PFSK-1 (cell line): ENCODE measurements at regions not wholly inside any gene's neighbourhood (a gene's known extent, or its start where the extent isn't known, plus 50 kb on each side); places are given as distances from the start of the nearest gene placed in this dataset.

Experiments used
- FOXP2 ChIP-seq: optimal IDR thresholded peaks from 2 replicates; pipeline ENCODE3; 2011; ENCODE audit warnings: borderline replicate concordance, control low read depth, inconsistent platforms; ENCODE audit not compliant: insufficient read depth; ENCODE audit errors: extremely low read length, extremely low read depth
- POLR2AphosphoS5 ChIP-seq: IDR thresholded peaks from 2 replicates; pipeline ENCODE4 v1.6.1; 2012; ENCODE audit warnings: low read depth, mild to moderate bottlenecking, control low read depth, low read length, moderate library complexity
- SIN3A ChIP-seq: IDR thresholded peaks from 2 replicates; pipeline ENCODE4 v1.6.1; 2012; ENCODE audit warnings: mild to moderate bottlenecking, low read length, moderate library complexity, borderline replicate concordance; ENCODE audit not compliant: insufficient read depth
- TAF1 ChIP-seq: IDR thresholded peaks from 2 replicates; pipeline ENCODE4 v1.6.1; 2012; ENCODE audit warnings: low read length, control low read depth, borderline replicate concordance; ENCODE audit not compliant: insufficient read depth
- TF ChIP-seq, protein P1 (sequence below), 2 experiments: IDR thresholded peaks; 2 replicates each; pipeline versions ENCODE4 v1.6.1 to v1.8.0; 2011 to 2012; ENCODE audit warnings: low read depth in 2 of 2, low read length in 2 of 2, control low read depth in 1 of 2, inconsistent platforms in 1 of 2, mild to moderate bottlenecking in 1 of 2, moderate library complexity in 1 of 2; ENCODE audit not compliant: insufficient read depth in 1 of 2

DNA sequence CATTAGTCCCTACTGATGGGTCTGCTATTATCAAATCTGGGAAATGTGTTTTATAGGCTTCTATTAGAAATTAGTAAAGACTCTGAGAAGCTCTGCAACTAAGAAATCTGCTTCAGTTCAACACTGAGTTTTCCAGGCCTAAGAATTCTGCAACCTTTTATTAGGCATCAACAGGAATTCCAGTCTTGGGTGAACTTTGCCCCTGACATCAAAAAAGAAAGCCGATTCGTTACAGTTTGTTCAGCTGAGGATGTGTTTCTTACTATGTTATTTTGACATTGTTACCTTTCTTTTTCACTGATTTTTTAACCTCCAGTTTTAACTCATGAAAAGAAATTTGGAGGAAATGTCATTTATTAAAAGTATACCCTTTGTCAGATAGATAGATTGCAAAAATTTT lies 131.5 kb upstream of the KCNH8 start:
- TF ChIP-seq TAF1 (no peak), FOXP2 (no peak), POLR2AphosphoS5 (no peak), SIN3A (no peak)
- TF ChIP-seq, protein P1, sequence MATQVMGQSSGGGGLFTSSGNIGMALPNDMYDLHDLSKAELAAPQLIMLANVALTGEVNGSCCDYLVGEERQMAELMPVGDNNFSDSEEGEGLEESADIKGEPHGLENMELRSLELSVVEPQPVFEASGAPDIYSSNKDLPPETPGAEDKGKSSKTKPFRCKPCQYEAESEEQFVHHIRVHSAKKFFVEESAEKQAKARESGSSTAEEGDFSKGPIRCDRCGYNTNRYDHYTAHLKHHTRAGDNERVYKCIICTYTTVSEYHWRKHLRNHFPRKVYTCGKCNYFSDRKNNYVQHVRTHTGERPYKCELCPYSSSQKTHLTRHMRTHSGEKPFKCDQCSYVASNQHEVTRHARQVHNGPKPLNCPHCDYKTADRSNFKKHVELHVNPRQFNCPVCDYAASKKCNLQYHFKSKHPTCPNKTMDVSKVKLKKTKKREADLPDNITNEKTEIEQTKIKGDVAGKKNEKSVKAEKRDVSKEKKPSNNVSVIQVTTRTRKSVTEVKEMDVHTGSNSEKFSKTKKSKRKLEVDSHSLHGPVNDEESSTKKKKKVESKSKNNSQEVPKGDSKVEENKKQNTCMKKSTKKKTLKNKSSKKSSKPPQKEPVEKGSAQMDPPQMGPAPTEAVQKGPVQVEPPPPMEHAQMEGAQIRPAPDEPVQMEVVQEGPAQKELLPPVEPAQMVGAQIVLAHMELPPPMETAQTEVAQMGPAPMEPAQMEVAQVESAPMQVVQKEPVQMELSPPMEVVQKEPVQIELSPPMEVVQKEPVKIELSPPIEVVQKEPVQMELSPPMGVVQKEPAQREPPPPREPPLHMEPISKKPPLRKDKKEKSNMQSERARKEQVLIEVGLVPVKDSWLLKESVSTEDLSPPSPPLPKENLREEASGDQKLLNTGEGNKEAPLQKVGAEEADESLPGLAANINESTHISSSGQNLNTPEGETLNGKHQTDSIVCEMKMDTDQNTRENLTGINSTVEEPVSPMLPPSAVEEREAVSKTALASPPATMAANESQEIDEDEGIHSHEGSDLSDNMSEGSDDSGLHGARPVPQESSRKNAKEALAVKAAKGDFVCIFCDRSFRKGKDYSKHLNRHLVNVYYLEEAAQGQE (IDR thresholded peaks at IDR 0.05; ENCODE audit: insufficient read depth in 1 of 2, low read depth in 2 of 2, low read length in 2 of 2), result no peak

DNA sequence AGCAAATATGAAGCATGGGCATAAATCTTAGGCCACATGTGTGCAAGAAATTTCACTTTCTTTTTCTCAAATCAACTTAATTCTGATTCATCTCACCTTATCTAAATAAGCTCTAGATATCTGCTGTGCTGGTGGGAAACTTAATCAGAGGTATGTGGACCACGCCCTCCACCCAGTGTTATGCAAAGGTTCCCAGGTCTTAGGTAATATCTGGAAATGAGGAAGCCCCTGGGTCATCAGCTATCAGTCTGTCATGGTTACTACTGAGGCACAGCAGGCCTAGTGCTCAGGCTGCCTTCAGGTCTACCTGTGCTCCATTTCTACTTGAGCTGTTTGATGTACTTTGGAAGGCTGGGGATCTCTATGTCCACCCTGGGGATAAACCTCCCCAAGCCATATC lies 134.4 kb upstream of the KCNH8 start:
- TF ChIP-seq FOXP2 (no peak), TAF1 (no peak), SIN3A (no peak), POLR2AphosphoS5 (no peak)
- TF ChIP-seq, protein P1 (IDR thresholded peaks at IDR 0.05; ENCODE audit: insufficient read depth in 1 of 2, low read depth in 2 of 2, low read length in 2 of 2), result no peak

DNA sequence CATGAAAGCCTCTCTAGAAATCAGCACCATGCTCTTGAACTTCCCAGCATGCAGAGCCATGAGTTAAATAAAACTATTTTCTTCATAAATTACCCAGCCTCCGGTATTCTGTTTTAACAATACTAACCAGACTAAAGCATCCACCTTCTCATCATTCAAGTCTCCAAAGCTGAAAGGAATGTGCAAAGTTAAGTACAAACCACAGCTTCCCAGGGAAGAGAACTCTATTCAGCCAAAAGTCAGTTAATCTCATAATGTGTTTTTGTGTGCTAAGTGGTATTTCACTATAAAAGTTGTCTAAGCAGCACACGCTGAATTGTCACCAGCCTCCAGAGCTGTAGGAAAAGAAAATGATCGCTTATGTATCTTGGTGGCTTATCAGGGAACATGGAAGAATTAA lies 135.5 kb upstream of the KCNH8 start:
- no peak for TF ChIP-seq TAF1
- no peak for TF ChIP-seq FOXP2
- TF ChIP-seq, protein P1 (IDR thresholded peaks at IDR 0.05; ENCODE audit: insufficient read depth in 1 of 2, low read depth in 2 of 2, low read length in 2 of 2), result no peak
- TF ChIP-seq POLR2AphosphoS5, result no peak
- no peak for TF ChIP-seq SIN3A

DNA sequence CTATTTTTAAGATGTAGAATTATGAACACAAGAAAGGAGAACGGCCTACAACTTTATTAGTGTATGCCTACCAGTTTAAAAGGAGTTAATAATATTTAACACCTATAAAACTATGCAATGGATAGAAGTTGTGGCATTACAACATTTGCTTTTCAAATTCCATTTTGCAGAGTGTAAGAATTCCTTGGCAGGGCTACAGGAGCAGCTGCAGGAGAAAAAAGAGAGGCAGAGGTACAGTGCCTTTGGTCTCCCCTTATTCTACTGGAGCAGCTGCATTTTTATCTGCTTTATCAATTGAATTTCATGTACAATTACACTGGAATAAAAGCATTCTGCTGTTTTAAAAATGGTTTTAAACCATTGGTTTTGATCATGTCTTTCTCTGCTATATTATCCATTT lies 145.7 kb upstream of the KCNH8 start:
- TF ChIP-seq, protein P1 (IDR thresholded peaks at IDR 0.05; ENCODE audit: insufficient read depth in 1 of 2, low read depth in 2 of 2, low read length in 2 of 2), result no peak
- TF ChIP-seq SIN3A (no peak), POLR2AphosphoS5 (no peak), FOXP2 (no peak), TAF1 (no peak)

DNA sequence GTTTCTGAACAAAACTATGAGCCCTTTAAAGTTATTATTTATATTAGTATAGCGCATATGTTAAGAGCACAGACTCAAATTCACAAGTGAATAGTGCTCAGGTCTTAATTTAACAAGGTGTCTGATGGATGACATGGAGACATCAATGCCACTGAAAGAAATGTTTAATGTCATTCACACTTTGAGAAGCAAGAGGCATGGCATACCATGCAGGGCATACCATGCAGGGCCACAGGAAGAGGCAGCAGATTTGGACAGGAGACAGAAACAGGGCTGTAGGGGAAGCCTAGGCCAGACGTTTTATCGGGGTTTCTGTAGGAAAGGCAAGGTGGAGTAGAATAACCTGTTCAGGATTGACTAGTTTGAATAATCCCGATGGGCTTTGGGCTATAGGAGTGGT lies 150.2 kb upstream of the KCNH8 start:
- no peak for TF ChIP-seq FOXP2
